C4-2B (cell line): ENCODE measurements at regions not wholly inside any gene's neighbourhood (a gene's known extent, or its start where the extent isn't known, plus 50 kb on each side); places are given as distances from the start of the nearest gene placed in this dataset.

Source experiments
- ZFX ChIP-seq: fragments of 450-650 bp; IDR thresholded peaks from 2 replicates; pipeline ENCODE4 v1.6.1; 2017
- TF ChIP-seq, protein P1 (sequence below): fragments of 450-650 bp; conservative IDR thresholded peaks from 2 replicates; pipeline ENCODE4 v1.5.1; 2017; ENCODE audit warnings: mild to moderate bottlenecking

DNA sequence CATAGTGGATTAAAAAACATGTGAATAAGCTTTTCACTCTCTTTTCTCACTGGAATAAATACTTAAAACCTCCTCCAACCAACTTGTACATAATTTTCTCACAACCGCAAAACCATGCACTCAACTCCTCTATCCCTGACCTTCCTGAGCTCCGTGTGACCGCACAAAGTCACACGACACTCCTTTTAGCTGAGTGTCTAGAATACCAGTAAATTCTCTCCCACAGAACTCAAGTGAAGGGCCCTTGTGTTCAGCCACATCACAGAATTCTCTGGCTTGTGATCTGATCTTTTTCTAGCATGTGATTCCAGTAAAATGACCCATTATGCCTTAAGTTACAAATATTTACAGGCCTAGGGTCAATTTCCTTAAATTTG lies 91.2 kb upstream of the ARL4C start:
- TF ChIP-seq, protein P1, sequence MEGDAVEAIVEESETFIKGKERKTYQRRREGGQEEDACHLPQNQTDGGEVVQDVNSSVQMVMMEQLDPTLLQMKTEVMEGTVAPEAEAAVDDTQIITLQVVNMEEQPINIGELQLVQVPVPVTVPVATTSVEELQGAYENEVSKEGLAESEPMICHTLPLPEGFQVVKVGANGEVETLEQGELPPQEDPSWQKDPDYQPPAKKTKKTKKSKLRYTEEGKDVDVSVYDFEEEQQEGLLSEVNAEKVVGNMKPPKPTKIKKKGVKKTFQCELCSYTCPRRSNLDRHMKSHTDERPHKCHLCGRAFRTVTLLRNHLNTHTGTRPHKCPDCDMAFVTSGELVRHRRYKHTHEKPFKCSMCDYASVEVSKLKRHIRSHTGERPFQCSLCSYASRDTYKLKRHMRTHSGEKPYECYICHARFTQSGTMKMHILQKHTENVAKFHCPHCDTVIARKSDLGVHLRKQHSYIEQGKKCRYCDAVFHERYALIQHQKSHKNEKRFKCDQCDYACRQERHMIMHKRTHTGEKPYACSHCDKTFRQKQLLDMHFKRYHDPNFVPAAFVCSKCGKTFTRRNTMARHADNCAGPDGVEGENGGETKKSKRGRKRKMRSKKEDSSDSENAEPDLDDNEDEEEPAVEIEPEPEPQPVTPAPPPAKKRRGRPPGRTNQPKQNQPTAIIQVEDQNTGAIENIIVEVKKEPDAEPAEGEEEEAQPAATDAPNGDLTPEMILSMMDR: no peak
- no peak for TF ChIP-seq ZFX
